ENCODE measurements at regions not wholly inside any gene's neighbourhood (a gene's known extent, or its start where the extent isn't known, plus 50 kb on each side); places are given as distances from the start of the nearest gene placed in this dataset.

DNA sequence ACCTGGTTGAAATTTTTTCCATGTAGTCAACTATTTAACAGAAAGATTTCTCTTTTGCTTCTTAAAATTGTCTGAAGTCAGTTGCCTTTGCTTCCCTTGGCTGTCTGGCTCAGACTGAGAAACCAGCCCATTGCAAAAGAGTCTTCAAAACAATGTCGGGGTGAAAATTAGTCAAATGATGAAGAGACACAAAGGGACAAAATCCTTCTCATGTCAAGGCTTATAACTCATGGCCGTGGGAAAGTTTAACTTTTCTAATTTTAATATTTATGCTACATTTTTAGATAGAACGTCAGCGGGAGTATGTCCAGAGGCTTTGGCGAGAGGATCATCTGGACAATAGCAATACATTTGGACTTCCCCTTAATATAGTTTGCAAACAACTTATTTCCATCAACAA, 127.2 kb downstream of the CD164 start:
- TF ChIP-seq POLR2A (IDR thresholded peaks at IDR 0.05): no peak
- TF ChIP-seq, protein P1, sequence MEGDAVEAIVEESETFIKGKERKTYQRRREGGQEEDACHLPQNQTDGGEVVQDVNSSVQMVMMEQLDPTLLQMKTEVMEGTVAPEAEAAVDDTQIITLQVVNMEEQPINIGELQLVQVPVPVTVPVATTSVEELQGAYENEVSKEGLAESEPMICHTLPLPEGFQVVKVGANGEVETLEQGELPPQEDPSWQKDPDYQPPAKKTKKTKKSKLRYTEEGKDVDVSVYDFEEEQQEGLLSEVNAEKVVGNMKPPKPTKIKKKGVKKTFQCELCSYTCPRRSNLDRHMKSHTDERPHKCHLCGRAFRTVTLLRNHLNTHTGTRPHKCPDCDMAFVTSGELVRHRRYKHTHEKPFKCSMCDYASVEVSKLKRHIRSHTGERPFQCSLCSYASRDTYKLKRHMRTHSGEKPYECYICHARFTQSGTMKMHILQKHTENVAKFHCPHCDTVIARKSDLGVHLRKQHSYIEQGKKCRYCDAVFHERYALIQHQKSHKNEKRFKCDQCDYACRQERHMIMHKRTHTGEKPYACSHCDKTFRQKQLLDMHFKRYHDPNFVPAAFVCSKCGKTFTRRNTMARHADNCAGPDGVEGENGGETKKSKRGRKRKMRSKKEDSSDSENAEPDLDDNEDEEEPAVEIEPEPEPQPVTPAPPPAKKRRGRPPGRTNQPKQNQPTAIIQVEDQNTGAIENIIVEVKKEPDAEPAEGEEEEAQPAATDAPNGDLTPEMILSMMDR (IDR thresholded peaks at IDR 0.05): no peak
